Bronchial epithelial cell (primary cell): ENCODE measurements at regions not wholly inside any gene's neighbourhood (a gene's known extent, or its start where the extent isn't known, plus 50 kb on each side); places are given as distances from the start of the nearest gene placed in this dataset.
A peak's percentile ranks its signal among the peaks of the same experiment; 100 is the strongest.

ENCODE experiments used
- DNase-seq: peaks from one replicate; pipeline ENCODE4 v3.0.0-alpha.2; 2010; ENCODE audit warnings: low read depth
- FAIRE-seq: peaks from 2 replicates; lab custom pipeline; 2011; peaks lifted over from hg19 to GRCh38; lab: Jason Lieb, UNC
- H3K27me3 ChIP-seq: 2 replicates; pipeline ENCODE4 v1.5.1; 2011; ENCODE audit warnings: low read length; ENCODE audit not compliant: control insufficient read depth, insufficient read depth
- H3K36me3 ChIP-seq: 2 replicates; pipeline ENCODE4 v1.5.1; 2011; ENCODE audit warnings: low read length; ENCODE audit not compliant: control insufficient read depth, insufficient read depth
- H3K4me3 ChIP-seq: 2 replicates; pipeline ENCODE4 v1.5.1; 2011; ENCODE audit warnings: mild to moderate bottlenecking, low read depth, low read length, control low read depth
- CTCF ChIP-seq: IDR thresholded peaks from 2 replicates; pipeline ENCODE4 v1.5.1; 2011; ENCODE audit warnings: mild to moderate bottlenecking, moderate library complexity, low read length, control low read depth, inconsistent platforms; ENCODE audit not compliant: insufficient read depth, severe bottlenecking

- Histone ChIP-seq H3K27me3 (no peaks in the 10 kb centered on the region), H3K4me3 (no peak overlapping the region), H3K36me3 (no peaks in the 10 kb centered on the region)
- no peak for FAIRE-seq
- DNase-seq: no peak
- no peak for TF ChIP-seq CTCF
These were observed 319.6 kb upstream of the E2F7 start for GRCh38 chr12:77384941-77385340.

DNA sequence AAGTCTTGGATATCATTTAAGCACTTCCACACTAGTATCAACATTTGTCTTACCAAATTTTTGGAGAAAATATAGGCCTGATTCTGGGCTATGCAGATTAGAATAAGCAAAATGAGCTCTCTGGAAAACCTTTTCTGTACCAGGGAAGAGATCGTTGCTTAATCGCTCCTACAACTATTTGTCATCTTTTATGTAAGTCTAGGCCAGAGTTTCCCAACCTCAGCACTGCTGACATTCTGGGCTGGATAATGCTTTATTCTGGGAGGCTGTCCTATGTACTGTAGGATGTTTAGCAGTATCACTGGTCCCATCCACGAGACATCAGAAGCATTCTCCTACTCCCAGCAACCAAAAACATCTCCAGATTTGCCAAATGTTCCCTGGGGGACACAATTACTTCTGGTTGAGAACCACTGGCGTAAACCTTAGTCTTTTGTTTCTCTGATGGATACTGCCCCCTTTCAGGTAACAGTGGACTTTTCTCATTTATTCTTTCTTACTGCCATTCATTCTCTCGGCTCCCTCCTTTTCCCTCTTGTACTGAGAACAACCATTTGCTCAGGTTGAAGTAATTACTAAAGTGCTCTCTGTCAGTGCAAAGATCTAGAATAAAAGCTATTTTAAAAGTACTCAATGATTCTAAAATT lies 316.9 kb upstream of the E2F7 start:
- no peak for TF ChIP-seq CTCF
- Histone ChIP-seq H3K4me3 (no peak overlapping the region), H3K36me3 (no peaks in the 10 kb centered on the region), H3K27me3 (no peaks in the 10 kb centered on the region)
- FAIRE-seq: no peak
- peak; percentile 4 for DNase-seq

DNA sequence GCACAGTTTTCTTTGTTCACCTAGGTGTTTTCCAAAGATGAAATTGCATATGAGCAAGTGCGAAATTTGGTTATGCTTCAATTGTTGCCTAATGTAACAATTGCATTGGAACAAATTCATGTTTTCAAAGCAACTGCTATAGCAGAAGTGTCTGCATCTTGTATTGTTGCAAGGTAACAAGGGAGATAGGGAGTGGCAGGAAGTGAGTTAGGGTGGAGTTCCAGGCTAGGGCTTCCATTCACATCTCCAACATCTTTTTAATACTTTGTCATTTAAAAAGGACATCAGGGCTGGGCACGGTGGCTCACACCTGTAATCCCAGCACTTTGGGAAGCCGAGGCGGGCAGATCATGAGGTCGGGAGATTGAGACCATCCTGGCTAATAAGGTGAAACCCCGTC lies 312.3 kb upstream of the E2F7 start:
- Histone ChIP-seq H3K4me3 (no peak overlapping the region), H3K27me3 (no peaks in the 10 kb centered on the region), H3K36me3 (no peaks in the 10 kb centered on the region)
- FAIRE-seq (no peak), DNase-seq (no peak)
- TF ChIP-seq CTCF: no peak

DNA sequence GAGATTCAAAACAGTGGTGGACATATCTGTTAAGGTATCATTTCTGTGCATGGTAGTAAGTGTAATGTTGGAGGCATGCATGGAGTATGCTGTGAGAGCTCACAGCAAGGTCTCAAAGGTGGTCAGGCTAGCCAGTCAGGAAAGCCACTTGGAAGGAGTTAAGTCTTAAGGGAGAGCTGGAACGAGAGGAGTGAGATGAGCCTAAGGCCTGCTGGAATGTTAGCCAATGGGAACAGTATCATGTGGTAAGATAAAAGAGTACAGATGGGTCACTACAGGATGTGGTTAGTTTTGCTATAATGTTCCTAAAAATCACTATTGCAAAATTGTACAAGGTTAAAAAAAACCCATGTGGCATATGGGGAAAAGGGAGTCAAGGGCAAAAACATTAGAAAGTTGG lies 311.7 kb upstream of the E2F7 start:
- Histone ChIP-seq H3K36me3 (no peaks in the 10 kb centered on the region), H3K4me3 (no peak overlapping the region), H3K27me3 (no peaks in the 10 kb centered on the region)
- TF ChIP-seq CTCF: no peak
- FAIRE-seq (no peak), DNase-seq (no peak)

DNA sequence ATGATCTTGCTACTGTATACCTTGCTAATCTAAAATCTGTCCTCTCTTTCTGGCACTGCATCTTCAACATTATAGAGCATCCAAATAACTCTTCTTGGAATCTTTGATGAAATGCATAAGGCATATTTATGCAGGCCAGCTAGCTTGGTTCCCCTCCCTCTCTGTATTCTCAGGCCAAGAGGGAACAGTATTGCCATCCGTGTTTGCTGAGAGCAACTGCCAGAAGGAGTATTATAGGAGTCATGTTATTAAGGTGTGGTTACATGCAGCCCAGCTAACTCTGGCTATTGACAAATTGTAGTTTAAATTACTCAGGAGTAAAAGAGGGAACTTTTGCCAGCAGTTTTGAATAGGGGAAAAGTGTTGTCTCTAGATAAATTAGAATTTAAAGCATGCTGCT lies 309.3 kb upstream of the E2F7 start:
- no peak for FAIRE-seq
- Histone ChIP-seq H3K27me3 (no peaks in the 10 kb centered on the region), H3K36me3 (no peaks in the 10 kb centered on the region), H3K4me3 (no peak overlapping the region)
- TF ChIP-seq CTCF: no peak
- DNase-seq: no peak

- TF ChIP-seq CTCF: no peak
- Histone ChIP-seq H3K4me3 (no peak overlapping the region), H3K36me3 (no peaks in the 10 kb centered on the region), H3K27me3 (no peaks in the 10 kb centered on the region)
- DNase-seq (no peak), FAIRE-seq (no peak)
These were observed 307.1 kb upstream of the E2F7 start for GRCh38 chr12:77372494-77372893.
